Astrocyte (in vitro differentiated cells and primary cell): ENCODE measurements at regions not wholly inside any gene's neighbourhood (a gene's known extent, or its start where the extent isn't known, plus 50 kb on each side); places are given as distances from the start of the nearest gene placed in this dataset.

Experiments used
- DNase-seq: peaks from one replicate; pipeline ENCODE4 v3.0.0-alpha.2; 2010; ENCODE audit warnings: low read depth
- FAIRE-seq: peaks from 2 replicates; lab custom pipeline; 2011; peaks lifted over from hg19 to GRCh38; lab: Jason Lieb, UNC
- H2AFZ ChIP-seq: 2 replicates; pipeline ENCODE4 v1.6.0; 2012; ENCODE audit warnings: low read depth, low read length, inconsistent platforms
- H3K27ac ChIP-seq: 2 replicates; pipeline ENCODE4 v1.5.1; 2011; ENCODE audit warnings: low read depth, low read length, inconsistent platforms
- H3K27me3 ChIP-seq: 2 replicates; pipeline ENCODE4 v1.6.0; 2011; ENCODE audit warnings: low read length, inconsistent platforms; ENCODE audit not compliant: insufficient read depth
- H3K36me3 ChIP-seq: 2 replicates; pipeline ENCODE4 v1.5.1; 2011; ENCODE audit warnings: low read length, inconsistent platforms; ENCODE audit not compliant: insufficient read depth
- H3K4me1 ChIP-seq: 2 replicates; pipeline ENCODE4 v1.5.1; 2011; ENCODE audit warnings: low read length, inconsistent platforms; ENCODE audit not compliant: insufficient read depth
- H3K4me2 ChIP-seq: 2 replicates; pipeline ENCODE4 v1.6.0; 2012; ENCODE audit warnings: low read length, inconsistent platforms
- H3K4me3 ChIP-seq: 2 replicates; pipeline ENCODE4 v1.5.1; 2011; ENCODE audit warnings: low read depth, mild to moderate bottlenecking, low read length, inconsistent platforms; ENCODE audit not compliant: insufficient read depth
- H3K79me2 ChIP-seq: 2 replicates; pipeline ENCODE4 v1.6.0; 2012; ENCODE audit warnings: mild to moderate bottlenecking, low read length, inconsistent platforms; ENCODE audit not compliant: insufficient read depth
- H3K9ac ChIP-seq: 2 replicates; pipeline ENCODE4 v1.6.0; 2012; ENCODE audit warnings: mild to moderate bottlenecking, low read length, inconsistent platforms
- H3K9me3 ChIP-seq: 2 replicates; pipeline ENCODE4 v1.5.1; 2012; ENCODE audit warnings: low read depth, mild to moderate bottlenecking, low read length, inconsistent platforms; ENCODE audit not compliant: insufficient read depth
- H4K20me1 ChIP-seq: 2 replicates; pipeline ENCODE4 v1.6.0; 2012; ENCODE audit warnings: low read length, inconsistent platforms; ENCODE audit not compliant: insufficient read depth
- H3K27ac Mint-ChIP-seq: one replicate; pipeline ENCODE4 v1.8.0; 2021; ENCODE audit warnings: mild to moderate bottlenecking, mixed read lengths; ENCODE audit not compliant: unreplicated experiment
- H3K27me3 Mint-ChIP-seq: one replicate; pipeline ENCODE4 v1.8.0; 2021; ENCODE audit warnings: low read depth, mixed read lengths; ENCODE audit not compliant: unreplicated experiment
- H3K36me3 Mint-ChIP-seq: one replicate; pipeline ENCODE4 v1.8.0; 2021; ENCODE audit warnings: low read depth, mixed read lengths; ENCODE audit not compliant: unreplicated experiment
- H3K4me1 Mint-ChIP-seq: one replicate; pipeline ENCODE4 v1.8.0; 2021; ENCODE audit warnings: low read depth, mixed read lengths; ENCODE audit not compliant: unreplicated experiment
- H3K4me3 Mint-ChIP-seq: one replicate; pipeline ENCODE4 v1.8.0; 2021; ENCODE audit warnings: mild to moderate bottlenecking, moderate library complexity, mixed read lengths; ENCODE audit not compliant: unreplicated experiment
- H3K9me3 Mint-ChIP-seq: one replicate; pipeline ENCODE4 v1.8.0; 2021; ENCODE audit warnings: mild to moderate bottlenecking, mixed read lengths; ENCODE audit not compliant: unreplicated experiment
- EZH2 ChIP-seq: IDR thresholded peaks from 2 replicates; pipeline ENCODE4 v1.6.1; 2012; ENCODE audit warnings: mild to moderate bottlenecking, low read length, inconsistent platforms; ENCODE audit not compliant: insufficient read depth
- TF ChIP-seq, protein P1 (sequence below): IDR thresholded peaks from 2 replicates; pipeline ENCODE4 v1.5.1; 2011; ENCODE audit warnings: low read depth, mild to moderate bottlenecking, inconsistent platforms, low read length, moderate library complexity; ENCODE audit not compliant: insufficient read depth

DNA sequence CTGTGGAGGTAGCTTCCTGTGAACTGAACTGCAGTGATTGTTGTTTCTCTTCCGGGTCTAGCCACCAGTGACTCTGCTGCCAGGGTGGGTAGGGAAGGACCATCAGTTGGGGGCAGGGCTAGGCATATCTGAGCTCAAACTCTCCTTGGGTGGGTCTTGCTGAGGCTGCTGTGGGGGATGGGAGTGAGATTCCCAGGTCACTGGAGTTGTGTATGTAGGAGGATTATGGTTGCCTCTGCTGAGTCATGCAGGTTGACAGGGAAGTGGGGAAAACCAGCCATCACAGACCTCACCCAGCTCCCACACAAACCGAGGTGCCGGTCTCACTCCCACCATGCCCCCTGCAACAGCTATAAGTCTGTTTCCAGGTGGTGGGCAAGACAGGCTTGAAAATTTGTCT, 1937.8 kb downstream of the PCDH7 start:
- Mint-ChIP-seq H3K27ac (no peak overlapping the region), H3K4me3 (no peak overlapping the region), H3K27me3 (no peaks in the 10 kb centered on the region), H3K36me3 (no peaks in the 10 kb centered on the region), H3K4me1 (peaks cover 2% of the 10 kb centered on the region), H3K9me3 (no peaks in the 10 kb centered on the region)
- Histone ChIP-seq H3K27me3 (no peaks in the 10 kb centered on the region), H2AFZ (no peak overlapping the region), H3K79me2 (no peaks in the 10 kb centered on the region), H3K27ac (no peak overlapping the region), H3K4me3 (no peak overlapping the region), H3K9ac (no peak overlapping the region), H3K4me1 (no peaks in the 10 kb centered on the region), H4K20me1 (no peaks in the 10 kb centered on the region), H3K4me2 (no peak overlapping the region), H3K36me3 (no peaks in the 10 kb centered on the region), H3K9me3 (no peaks in the 10 kb centered on the region)
- no peak for DNase-seq
- no peak for FAIRE-seq
- no peak for TF ChIP-seq EZH2
- TF ChIP-seq, protein P1, sequence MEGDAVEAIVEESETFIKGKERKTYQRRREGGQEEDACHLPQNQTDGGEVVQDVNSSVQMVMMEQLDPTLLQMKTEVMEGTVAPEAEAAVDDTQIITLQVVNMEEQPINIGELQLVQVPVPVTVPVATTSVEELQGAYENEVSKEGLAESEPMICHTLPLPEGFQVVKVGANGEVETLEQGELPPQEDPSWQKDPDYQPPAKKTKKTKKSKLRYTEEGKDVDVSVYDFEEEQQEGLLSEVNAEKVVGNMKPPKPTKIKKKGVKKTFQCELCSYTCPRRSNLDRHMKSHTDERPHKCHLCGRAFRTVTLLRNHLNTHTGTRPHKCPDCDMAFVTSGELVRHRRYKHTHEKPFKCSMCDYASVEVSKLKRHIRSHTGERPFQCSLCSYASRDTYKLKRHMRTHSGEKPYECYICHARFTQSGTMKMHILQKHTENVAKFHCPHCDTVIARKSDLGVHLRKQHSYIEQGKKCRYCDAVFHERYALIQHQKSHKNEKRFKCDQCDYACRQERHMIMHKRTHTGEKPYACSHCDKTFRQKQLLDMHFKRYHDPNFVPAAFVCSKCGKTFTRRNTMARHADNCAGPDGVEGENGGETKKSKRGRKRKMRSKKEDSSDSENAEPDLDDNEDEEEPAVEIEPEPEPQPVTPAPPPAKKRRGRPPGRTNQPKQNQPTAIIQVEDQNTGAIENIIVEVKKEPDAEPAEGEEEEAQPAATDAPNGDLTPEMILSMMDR: no peak

DNA sequence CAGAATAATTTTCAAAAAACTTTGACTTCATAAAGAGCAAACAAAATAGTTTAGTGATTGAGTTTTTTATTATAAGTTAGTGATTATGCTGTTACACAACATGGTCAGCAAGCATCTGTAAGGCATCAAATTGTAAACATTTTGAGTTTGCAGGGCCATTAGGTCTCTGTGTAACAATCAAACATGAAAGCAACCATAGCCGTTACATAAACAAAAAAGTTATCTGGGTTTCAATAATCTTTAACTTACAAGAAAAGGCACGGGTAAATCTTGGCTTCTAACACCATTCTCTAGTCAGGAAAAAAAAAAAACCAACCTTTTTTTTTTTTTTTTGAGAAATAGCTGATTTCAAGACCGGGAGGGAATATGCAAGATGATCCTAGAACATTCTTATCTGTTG, 1941.1 kb downstream of the PCDH7 start:
- Histone ChIP-seq H3K4me1 (no peaks in the 10 kb centered on the region), H3K36me3 (no peaks in the 10 kb centered on the region), H3K79me2 (no peaks in the 10 kb centered on the region), H2AFZ (no peak overlapping the region), H3K4me3 (no peak overlapping the region), H3K27me3 (no peaks in the 10 kb centered on the region), H3K9me3 (no peaks in the 10 kb centered on the region), H4K20me1 (no peaks in the 10 kb centered on the region), H3K4me2 (no peak overlapping the region), H3K27ac (no peak overlapping the region), H3K9ac (no peak overlapping the region)
- Mint-ChIP-seq H3K4me3 (no peak overlapping the region), H3K4me1 (peaks cover 2% of the 10 kb centered on the region), H3K27ac (no peak overlapping the region), H3K27me3 (no peaks in the 10 kb centered on the region), H3K9me3 (no peaks in the 10 kb centered on the region), H3K36me3 (no peaks in the 10 kb centered on the region)
- TF ChIP-seq, protein P1: no peak
- TF ChIP-seq EZH2: no peak
- no peak for FAIRE-seq
- no peak for DNase-seq

- H3K27ac Mint-ChIP-seq: no peak overlapping the region
- no peak overlapping the region for H3K4me3 ChIP-seq
- no peaks in the 10 kb centered on the region for H3K4me1 ChIP-seq
- no peaks in the 10 kb centered on the region for H3K79me2 ChIP-seq
- DNase-seq (no peak), FAIRE-seq (no peak)
- peaks cover 2% of the 10 kb centered on the region for H3K4me1 Mint-ChIP-seq
- no peaks in the 10 kb centered on the region for H3K27me3 Mint-ChIP-seq
- no peak overlapping the region for H2AFZ ChIP-seq
- no peak overlapping the region for H3K4me3 Mint-ChIP-seq
- no peaks in the 10 kb centered on the region for H3K36me3 ChIP-seq
- no peak overlapping the region for H3K27ac ChIP-seq
- H3K9ac ChIP-seq: no peak overlapping the region
- TF ChIP-seq, protein P1: no peak
- no peak for TF ChIP-seq EZH2
- no peaks in the 10 kb centered on the region for H3K36me3 Mint-ChIP-seq
- no peaks in the 10 kb centered on the region for H3K9me3 Mint-ChIP-seq
- H3K9me3 ChIP-seq: no peaks in the 10 kb centered on the region
- H3K4me2 ChIP-seq: no peak overlapping the region
- no peaks in the 10 kb centered on the region for H3K27me3 ChIP-seq
- H4K20me1 ChIP-seq: no peaks in the 10 kb centered on the region
These were observed 1942.6 kb downstream of the PCDH7 start for GRCh38 chr4:32662803-32663202.
